ENCODE measurements at regions not wholly inside any gene's neighbourhood (a gene's known extent, or its start where the extent isn't known, plus 50 kb on each side); places are given as distances from the start of the nearest gene placed in this dataset.

DNA sequence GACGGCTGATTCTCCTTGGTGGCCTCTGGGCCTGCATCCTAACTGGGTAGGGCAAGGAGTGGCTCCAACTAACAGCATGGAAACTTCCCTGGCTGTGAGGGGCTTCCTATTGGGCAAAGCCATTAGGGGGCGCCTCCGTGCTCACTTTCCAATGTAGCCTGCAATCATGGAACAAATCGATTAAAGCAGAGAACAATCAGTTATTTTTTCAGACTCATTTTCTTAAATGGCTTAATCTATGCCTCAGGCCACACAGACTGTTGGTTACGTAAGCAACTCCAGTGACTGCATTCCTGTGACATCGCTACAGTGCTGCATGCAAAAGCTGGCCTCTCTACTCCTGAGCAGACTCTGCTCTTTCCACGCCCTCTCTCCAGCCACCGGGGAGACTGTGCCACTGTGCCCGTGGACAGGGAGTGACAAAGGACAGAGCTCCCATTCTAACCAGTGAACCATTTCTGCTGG, 278.9 kb downstream of the KLF13 start:
- ChIA-PET POLR2A (no interaction called here), CTCF (interaction anchor here (0.5 kb wide), 1 partner anchor 47 kb away, joined by 4 read pairs; no protein-coding TSS in a partner anchor)
- H3K9me3 ChIP-seq (ENCODE audit: control insufficient read depth, insufficient read depth, low read depth, low read length), result no peaks in the 10 kb centered on the region
- no peak for TF ChIP-seq ZBTB1 (tag by site-specific recombination; IDR thresholded peaks at IDR 0.05)
- TF ChIP-seq ZNF610 (tag by site-specific recombination; IDR thresholded peaks at IDR 0.05; ENCODE audit: borderline replicate concordance), result no peak
- no peak for TF ChIP-seq ZNF560 (tag by site-specific recombination; IDR thresholded peaks at IDR 0.05; ENCODE audit: borderline replicate concordance)
- no peaks in the 10 kb centered on the region for H3K4me1 ChIP-seq (ENCODE audit: control insufficient read depth, insufficient read depth, low read length)
- no peak overlapping the region for H3K4me3 ChIP-seq (ENCODE audit: low read depth, low read length)
- H3K27ac ChIP-seq (ENCODE audit: extremely low read depth, low read depth, low read length), result no peak overlapping the region
- no peaks in the 10 kb centered on the region for H3K36me3 ChIP-seq (ENCODE audit: control insufficient read depth in 2 of 2, insufficient read depth in 1 of 2, low read length in 2 of 2)

DNA sequence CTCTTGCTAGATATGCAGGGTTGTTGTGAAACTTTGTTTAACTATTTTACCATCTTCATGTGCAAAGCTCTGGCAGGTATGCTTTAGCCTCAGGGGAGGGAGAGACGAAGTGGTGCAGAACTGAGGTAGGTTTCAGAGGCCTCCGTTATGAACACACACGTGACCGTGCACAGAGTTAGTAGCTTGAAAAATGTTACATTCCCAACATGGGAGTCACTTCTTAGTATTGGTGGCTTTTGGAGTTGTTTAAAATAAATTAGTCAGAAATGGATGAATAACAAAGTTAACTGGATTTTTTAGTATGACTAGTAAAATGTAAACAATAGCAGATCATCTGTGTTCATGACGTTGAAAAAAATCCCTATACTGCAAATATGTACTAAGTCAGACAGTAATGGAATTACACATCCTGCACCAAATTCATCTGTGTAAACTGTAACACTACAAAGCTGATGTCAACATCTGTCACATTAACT, 279.6 kb downstream of the KLF13 start:
- Histone ChIP-seq H3K4me3 (ENCODE audit: low read depth, low read length) (no peak overlapping the region), H3K27ac (ENCODE audit: extremely low read depth, low read depth, low read length) (no peak overlapping the region), H3K36me3 (ENCODE audit: control insufficient read depth in 2 of 2, insufficient read depth in 1 of 2, low read length in 2 of 2) (no peaks in the 10 kb centered on the region), H3K9me3 (ENCODE audit: control insufficient read depth, insufficient read depth, low read depth, low read length) (no peaks in the 10 kb centered on the region), H3K4me1 (ENCODE audit: control insufficient read depth, insufficient read depth, low read length) (no peaks in the 10 kb centered on the region)
- TF ChIP-seq ZNF121 (tag by site-specific recombination; IDR thresholded peaks at IDR 0.05) (no peak), GLIS1 (tag by site-specific recombination; IDR thresholded peaks at IDR 0.05) (no peak), ZNF677 (tag by site-specific recombination; IDR thresholded peaks at IDR 0.05) (no peak)
- TF ChIP-seq, protein P1, sequence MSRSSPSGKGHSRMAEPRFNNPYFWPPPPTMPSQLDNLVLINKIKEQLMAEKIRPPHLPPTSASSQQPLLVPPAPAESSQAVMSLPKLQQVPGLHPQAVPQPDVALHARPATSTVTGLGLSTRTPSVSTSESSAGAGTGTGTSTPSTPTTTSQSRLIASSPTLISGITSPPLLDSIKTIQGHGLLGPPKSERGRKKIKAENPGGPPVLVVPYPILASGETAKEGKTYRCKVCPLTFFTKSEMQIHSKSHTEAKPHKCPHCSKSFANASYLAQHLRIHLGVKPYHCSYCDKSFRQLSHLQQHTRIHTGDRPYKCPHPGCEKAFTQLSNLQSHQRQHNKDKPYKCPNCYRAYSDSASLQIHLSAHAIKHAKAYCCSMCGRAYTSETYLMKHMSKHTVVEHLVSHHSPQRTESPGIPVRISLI (tag by site-specific recombination; IDR thresholded peaks at IDR 0.05), result no peak
- POLR2A ChIA-PET, result no interaction called here
- CTCF ChIA-PET, result interaction anchor here (0.5 kb wide), 1 partner anchor 48 kb away, joined by 4 read pairs; no protein-coding TSS in a partner anchor

DNA sequence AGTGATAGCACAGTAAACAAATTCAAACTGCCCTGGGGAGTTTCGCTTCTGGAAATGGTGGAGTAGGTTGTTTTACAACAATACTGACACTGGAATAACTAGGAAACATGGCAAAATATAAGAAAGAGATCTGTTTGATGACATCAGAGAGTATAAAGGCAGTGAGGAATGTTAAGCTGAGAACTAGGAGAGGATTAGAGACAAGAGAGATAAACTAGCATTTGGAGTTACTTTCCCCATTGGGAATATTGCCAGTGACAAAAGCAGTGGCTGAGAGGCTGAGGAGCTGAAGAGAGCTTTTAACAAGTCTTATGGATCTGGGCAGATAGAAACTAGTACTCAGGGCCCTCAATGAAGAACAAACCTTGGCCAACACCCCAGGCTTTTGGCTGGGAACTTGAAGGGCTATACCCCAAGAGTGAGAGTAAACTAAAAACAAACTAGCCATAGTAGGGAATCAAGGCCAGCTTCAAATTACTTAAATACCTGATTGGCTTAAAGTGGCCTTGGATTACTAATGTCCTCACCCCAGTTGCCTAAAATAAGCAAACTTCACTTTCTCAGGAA, 280.4 kb downstream of the KLF13 start:
- Histone ChIP-seq H3K9me3 (ENCODE audit: control insufficient read depth, insufficient read depth, low read depth, low read length) (no peaks in the 10 kb centered on the region), H3K4me1 (ENCODE audit: control insufficient read depth, insufficient read depth, low read length) (no peaks in the 10 kb centered on the region), H3K4me3 (ENCODE audit: low read depth, low read length) (no peak overlapping the region), H3K36me3 (ENCODE audit: control insufficient read depth in 2 of 2, insufficient read depth in 1 of 2, low read length in 2 of 2) (no peaks in the 10 kb centered on the region), H3K27ac (ENCODE audit: extremely low read depth, low read depth, low read length) (no peak overlapping the region)
- ChIA-PET CTCF (interaction anchor here (0.7 kb wide), 1 partner anchor 357 kb away, joined by 3 read pairs; no protein-coding TSS in a partner anchor), POLR2A (no interaction called here)
- TF ChIP-seq KLF8 (tag by site-specific recombination; IDR thresholded peaks at IDR 0.05), result no peak
- TF ChIP-seq ZNF707 (tag by site-specific recombination; IDR thresholded peaks at IDR 0.05), result no peak
- no peak for TF ChIP-seq SALL2 (tag by site-specific recombination; IDR thresholded peaks at IDR 0.05; ENCODE audit: borderline replicate concordance)
- TF ChIP-seq, protein P2, sequence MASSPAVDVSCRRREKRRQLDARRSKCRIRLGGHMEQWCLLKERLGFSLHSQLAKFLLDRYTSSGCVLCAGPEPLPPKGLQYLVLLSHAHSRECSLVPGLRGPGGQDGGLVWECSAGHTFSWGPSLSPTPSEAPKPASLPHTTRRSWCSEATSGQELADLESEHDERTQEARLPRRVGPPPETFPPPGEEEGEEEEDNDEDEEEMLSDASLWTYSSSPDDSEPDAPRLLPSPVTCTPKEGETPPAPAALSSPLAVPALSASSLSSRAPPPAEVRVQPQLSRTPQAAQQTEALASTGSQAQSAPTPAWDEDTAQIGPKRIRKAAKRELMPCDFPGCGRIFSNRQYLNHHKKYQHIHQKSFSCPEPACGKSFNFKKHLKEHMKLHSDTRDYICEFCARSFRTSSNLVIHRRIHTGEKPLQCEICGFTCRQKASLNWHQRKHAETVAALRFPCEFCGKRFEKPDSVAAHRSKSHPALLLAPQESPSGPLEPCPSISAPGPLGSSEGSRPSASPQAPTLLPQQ (tag by site-specific recombination; IDR thresholded peaks at IDR 0.05), result no peak
- no peak for TF ChIP-seq ZIC2 (tag by site-specific recombination; IDR thresholded peaks at IDR 0.05)
- TF ChIP-seq ZBTB17 (tag by site-specific recombination; IDR thresholded peaks at IDR 0.05), result no peak
- no peak for TF ChIP-seq ZNF433 (tag by site-specific recombination; IDR thresholded peaks at IDR 0.05; ENCODE audit: low read depth)
- TF ChIP-seq, protein P3, sequence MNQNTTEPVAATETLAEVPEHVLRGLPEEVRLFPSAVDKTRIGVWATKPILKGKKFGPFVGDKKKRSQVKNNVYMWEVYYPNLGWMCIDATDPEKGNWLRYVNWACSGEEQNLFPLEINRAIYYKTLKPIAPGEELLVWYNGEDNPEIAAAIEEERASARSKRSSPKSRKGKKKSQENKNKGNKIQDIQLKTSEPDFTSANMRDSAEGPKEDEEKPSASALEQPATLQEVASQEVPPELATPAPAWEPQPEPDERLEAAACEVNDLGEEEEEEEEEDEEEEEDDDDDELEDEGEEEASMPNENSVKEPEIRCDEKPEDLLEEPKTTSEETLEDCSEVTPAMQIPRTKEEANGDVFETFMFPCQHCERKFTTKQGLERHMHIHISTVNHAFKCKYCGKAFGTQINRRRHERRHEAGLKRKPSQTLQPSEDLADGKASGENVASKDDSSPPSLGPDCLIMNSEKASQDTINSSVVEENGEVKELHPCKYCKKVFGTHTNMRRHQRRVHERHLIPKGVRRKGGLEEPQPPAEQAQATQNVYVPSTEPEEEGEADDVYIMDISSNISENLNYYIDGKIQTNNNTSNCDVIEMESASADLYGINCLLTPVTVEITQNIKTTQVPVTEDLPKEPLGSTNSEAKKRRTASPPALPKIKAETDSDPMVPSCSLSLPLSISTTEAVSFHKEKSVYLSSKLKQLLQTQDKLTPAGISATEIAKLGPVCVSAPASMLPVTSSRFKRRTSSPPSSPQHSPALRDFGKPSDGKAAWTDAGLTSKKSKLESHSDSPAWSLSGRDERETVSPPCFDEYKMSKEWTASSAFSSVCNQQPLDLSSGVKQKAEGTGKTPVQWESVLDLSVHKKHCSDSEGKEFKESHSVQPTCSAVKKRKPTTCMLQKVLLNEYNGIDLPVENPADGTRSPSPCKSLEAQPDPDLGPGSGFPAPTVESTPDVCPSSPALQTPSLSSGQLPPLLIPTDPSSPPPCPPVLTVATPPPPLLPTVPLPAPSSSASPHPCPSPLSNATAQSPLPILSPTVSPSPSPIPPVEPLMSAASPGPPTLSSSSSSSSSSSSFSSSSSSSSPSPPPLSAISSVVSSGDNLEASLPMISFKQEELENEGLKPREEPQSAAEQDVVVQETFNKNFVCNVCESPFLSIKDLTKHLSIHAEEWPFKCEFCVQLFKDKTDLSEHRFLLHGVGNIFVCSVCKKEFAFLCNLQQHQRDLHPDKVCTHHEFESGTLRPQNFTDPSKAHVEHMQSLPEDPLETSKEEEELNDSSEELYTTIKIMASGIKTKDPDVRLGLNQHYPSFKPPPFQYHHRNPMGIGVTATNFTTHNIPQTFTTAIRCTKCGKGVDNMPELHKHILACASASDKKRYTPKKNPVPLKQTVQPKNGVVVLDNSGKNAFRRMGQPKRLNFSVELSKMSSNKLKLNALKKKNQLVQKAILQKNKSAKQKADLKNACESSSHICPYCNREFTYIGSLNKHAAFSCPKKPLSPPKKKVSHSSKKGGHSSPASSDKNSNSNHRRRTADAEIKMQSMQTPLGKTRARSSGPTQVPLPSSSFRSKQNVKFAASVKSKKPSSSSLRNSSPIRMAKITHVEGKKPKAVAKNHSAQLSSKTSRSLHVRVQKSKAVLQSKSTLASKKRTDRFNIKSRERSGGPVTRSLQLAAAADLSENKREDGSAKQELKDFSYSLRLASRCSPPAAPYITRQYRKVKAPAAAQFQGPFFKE (tag by site-specific recombination; IDR thresholded peaks at IDR 0.05; ENCODE audit: borderline replicate concordance), result no peak
- TF ChIP-seq, protein P4, sequence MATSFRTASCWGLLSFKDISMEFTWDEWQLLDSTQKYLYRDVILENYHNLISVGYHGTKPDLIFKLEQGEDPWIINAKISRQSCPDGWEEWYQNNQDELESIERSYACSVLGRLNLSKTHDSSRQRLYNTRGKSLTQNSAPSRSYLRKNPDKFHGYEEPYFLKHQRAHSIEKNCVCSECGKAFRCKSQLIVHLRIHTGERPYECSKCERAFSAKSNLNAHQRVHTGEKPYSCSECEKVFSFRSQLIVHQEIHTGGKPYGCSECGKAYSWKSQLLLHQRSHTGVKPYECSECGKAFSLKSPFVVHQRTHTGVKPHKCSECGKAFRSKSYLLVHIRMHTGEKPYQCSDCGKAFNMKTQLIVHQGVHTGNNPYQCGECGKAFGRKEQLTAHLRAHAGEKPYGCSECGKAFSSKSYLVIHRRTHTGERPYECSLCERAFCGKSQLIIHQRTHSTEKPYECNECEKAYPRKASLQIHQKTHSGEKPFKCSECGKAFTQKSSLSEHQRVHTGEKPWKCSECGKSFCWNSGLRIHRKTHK (tag by site-specific recombination; IDR thresholded peaks at IDR 0.05), result no peak
- no peak for TF ChIP-seq ZNF174 (tag by site-specific recombination; IDR thresholded peaks at IDR 0.05)
- TF ChIP-seq, protein P5, sequence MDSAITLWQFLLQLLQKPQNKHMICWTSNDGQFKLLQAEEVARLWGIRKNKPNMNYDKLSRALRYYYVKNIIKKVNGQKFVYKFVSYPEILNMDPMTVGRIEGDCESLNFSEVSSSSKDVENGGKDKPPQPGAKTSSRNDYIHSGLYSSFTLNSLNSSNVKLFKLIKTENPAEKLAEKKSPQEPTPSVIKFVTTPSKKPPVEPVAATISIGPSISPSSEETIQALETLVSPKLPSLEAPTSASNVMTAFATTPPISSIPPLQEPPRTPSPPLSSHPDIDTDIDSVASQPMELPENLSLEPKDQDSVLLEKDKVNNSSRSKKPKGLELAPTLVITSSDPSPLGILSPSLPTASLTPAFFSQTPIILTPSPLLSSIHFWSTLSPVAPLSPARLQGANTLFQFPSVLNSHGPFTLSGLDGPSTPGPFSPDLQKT (IDR thresholded peaks at IDR 0.05; ENCODE audit: borderline replicate concordance, low read depth, low read length), result no peak
- no peak for TF ChIP-seq ZFP69B (tag by site-specific recombination; IDR thresholded peaks at IDR 0.05)
- no peak for TF ChIP-seq SCRT2 (tag by site-specific recombination; IDR thresholded peaks at IDR 0.05)

Data from HEK293 (cell line).